DMS53 treated with DMSO at 0.1 percent for 48 hours (cell line): ENCODE measurements at regions not wholly inside any gene's neighbourhood (a gene's known extent, or its start where the extent isn't known, plus 50 kb on each side); places are given as distances from the start of the nearest gene placed in this dataset.
"Not testable (repeated sequence)": the region's sequence is repeated elsewhere in the genome, so short reads cannot be mapped to it uniquely, and the experiment has no call there.

Experiments
- DNase-seq: peaks from one replicate; lab custom pipeline; 2025; ENCODE audit not compliant: unreplicated experiment; lab: John Stamatoyannopoulos, UW

GRCh38 chr16:86881118-86881510 lies 302.8 kb downstream of the FOXL1 start:
- DNase-seq = no peak

- no peak for DNase-seq
These were observed 303.5 kb downstream of the FOXL1 start for GRCh38 chr16:86881861-86882273.

GRCh38 chr16:86882586-86883280 lies 304.4 kb downstream of the FOXL1 start:
- DNase-seq = no peak

GRCh38 chr16:86883583-86884389 lies 305.4 kb downstream of the FOXL1 start:
- DNase-seq = no peak

DNA sequence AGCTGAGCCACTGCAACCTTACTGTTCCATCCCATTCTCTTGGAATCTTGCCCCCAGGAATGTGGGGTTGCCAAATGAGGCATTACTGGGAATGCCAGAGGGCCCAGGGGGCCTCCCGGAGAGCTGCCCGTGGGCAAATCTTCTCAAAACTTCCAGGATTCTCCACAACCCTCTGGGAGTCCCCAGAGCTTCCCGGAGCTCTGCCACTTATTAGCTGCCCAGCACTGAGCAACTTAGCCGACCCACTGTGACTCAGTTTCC lies 306.0 kb downstream of the FOXL1 start:
- DNase-seq = no peak

DNA sequence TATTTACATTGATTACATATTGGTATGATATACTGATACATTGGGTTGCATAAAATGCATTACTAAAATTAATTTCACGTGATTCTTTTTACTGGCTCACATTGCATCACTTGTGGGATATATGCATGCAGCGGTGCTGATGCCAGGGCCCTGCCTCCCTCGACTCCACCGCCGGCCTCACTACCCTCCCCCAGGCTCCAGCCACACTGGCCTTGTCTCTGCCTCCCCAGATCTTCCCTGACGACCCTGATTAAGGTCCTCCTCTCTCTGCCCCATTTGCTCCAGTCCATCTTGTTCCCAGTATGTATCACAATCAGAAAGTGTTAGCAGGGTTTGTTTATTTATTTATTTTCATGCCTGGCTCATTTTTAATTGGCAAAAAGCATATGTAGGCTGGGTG lies 306.8 kb downstream of the FOXL1 start:
- DNase-seq = no peak

DNA sequence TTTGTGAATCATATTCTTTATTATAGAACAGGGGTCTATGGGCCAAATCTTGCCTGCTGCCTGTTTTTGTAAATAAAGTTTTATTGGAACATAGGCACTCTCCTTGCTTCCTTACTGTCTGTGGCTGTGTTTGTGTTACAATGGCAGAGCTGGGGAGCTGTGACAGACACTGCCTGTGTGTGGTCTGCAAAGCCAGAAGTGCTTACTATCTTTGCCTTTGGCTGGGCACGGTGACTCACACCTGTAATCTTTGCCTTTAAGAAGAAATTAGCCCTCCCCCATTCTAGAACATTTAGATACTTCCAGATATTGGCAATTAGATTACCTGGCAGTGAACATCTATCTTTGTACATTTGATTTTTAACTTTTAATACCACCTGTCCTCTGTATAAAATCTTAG lies 308.3 kb downstream of the FOXL1 start:
- DNase-seq = no peak

DNA sequence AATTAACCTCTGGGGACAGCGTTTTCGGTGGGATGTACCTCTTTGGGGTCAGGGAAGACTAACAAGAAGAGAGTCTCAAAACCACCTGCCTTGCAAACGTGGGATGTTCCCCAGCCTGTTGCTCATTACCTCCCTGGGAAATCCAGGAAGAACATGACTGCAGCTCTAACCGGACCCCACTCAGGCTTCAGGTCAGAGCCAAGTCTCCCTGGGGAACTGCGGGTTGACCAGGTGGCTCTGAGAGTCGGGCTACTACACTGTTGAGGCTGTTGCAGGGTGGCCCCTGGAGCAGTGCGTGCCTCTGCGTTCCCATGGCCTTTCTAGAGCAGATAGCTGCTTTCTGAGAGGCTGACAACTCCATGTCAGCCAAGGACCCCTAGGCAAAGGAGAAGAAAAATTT lies 309.1 kb downstream of the FOXL1 start:
- DNase-seq = no peak

DNA sequence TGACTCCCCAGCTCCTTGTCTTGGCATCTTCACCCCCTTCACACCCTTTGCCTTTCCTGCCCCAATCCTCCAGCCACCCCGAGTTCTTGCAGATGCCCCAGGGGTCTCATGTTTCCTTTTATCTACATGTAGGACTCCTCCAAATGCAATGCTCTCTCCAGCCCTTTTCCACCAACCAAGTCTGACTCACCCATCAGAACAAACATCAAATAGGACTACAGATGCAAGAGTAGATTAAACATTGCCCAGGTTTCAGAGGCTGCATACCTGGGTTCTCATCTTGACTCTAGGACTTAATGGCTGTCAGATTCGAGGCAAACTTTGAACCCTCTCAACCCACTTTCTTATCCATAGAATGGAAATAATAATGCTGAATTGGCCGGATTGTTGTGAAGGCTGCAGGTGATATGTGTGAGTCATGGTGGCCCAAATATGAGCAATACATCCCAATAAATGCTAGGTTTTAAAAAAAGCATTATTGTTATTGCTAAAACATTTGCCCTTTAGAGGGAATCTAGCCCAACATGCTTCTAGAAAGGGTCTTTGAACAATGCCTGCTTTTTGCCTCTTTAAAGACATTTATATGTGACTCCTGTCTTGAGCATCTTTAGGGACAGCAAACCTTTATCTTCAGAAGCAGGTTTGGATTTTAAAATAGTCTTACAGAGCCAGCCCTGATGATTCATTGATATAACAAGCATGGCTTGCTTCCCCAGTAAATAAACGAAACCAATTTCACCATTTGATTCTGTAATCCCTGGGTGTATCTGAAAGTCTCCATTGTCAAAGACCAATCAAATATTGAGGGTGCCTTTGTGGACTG lies 310.1 kb downstream of the FOXL1 start:
- no peak for DNase-seq

GRCh38 chr16:86889054-86889366 lies 310.7 kb downstream of the FOXL1 start:
- not testable (repeated sequence) for DNase-seq

- DNase-seq = no peak
These were observed 311.6 kb downstream of the FOXL1 start for GRCh38 chr16:86889974-86890373.

DNA sequence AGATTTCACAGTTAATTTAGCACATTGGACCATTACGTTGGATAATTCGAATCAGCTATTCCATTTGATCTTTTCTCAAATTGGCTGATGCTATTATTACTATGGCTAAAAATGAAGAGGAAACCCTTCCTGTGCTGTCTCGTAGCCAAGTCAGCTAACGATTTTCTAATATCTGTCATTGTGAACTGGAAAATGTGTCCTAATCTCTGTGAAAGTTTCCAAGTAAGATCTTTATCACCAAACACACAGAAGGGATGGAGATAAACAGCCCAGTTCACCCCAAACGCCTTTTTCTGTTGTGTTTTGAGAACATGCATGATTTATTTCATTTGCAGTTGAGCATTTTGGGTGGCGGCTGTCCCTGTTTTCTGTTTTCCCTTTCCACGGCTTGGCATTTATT lies 312.8 kb downstream of the FOXL1 start:
- no peak for DNase-seq

DNA sequence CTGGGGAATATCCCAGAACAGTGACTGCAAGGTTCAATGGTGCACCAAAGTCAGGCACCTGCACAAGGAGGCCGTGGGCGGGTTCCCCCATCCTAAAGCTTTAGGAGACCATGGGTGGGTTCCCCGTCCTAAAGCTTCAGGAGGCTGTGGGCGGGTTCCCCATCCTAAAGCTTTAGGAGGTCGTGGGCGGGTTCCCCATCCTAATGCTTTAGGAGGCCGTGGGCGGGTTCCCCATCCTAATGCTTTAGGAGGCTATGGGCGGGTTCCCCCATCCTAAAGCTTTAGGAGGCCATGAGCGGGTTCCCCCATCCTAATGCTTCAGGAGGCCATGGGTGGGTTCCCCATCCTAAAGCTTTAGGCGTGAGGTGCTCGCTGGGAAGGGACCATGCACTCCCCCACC lies 313.3 kb downstream of the FOXL1 start:
- no peak for DNase-seq

GRCh38 chr16:86892509-86892908 lies 314.2 kb downstream of the FOXL1 start:
- no peak for DNase-seq

GRCh38 chr16:86893506-86893905 lies 315.2 kb downstream of the FOXL1 start:
- no peak for DNase-seq

DNA sequence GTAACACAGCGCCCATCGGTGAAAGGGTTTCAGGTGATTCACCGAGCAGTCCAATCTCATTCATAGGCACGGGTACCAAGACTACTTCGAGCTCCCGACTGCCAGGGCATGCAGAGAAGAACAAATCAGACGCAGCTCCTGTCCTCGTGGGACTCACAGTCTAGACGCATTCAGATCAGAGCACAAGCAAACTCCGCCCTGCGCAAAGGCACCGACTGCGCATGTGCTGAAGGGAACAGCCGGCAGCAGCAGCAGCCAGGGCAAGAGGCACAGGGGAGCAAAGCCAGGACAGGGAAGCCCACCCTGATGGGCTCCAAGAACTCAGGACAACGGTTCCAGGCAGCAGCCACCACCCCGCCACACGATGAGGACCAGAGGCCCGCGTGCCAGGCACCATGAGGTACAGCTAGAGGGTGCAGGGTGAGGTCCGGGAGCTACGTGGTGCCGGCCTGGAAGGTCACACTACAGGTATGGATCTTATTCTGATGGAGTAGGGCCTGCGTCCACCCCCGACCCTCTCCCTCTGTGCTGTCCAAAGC lies 315.7 kb downstream of the FOXL1 start:
- no peak for DNase-seq

GRCh38 chr16:86894925-86895324 lies 316.6 kb downstream of the FOXL1 start:
- DNase-seq = no peak

DNA sequence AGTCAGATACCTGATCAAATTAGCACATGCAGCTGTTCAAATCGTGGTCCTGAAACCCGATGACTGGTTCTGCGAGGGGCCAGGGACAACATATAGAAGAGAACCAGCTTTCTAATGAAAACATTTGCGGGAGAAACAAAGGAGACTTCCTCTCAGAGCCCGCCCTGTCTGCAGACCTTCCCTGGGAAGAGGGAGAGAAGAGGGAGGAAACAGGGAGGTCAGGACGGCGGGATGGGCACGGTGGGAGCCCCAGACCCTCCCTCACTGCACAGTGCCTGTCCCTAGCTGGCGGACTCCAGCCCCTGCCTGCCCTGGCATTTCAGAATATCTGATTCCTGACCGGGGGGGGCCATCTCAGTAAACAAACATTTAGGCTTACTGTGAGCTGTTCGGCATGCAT lies 317.3 kb downstream of the FOXL1 start:
- DNase-seq = no peak

GRCh38 chr16:86896976-86897375 lies 318.6 kb downstream of the FOXL1 start:
- DNase-seq = no peak

DNA sequence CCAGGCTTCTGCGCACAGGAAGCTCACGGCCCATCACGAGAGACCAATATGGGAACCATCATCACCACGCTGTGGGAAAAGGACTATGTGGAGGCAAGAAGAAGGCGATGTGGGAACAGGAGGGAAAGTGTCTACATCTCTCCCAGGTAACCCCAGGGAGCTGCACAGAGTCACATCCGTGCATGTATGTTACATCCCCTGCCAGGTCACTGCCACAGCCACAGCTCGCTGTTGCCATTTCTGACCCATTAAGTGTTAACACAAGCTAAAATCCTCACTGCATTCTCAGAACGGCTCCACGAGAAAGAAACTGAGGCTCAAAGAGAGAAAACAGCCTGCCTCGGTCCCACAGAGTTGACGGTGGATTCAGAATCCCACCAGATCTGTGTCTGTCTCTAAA lies 319.1 kb downstream of the FOXL1 start:
- no peak for DNase-seq

DNA sequence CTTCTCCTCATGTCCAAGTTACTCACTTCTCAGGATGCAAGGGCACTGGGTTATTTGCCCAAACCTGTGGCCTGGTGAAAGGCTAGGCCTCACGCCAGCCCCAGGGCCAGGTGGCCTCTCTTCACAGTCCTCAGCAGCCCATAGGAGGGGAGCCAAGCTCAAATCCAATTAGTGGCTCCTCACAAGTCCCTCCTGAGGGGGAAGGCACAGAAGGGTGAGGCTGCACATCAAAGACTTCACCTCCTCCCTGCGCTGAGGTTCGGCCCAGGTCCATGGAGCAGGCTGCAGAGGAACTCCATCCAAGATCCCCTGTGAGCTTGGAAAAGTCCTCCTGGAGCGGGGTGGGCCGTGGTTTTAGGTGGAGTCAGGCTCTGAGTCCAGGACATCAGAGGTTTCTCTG lies 320.0 kb downstream of the FOXL1 start:
- no peak for DNase-seq

GRCh38 chr16:86899151-86899550 lies 320.8 kb downstream of the FOXL1 start:
- no peak for DNase-seq
